GM12878 (cell line): ENCODE measurements at regions not wholly inside any gene's neighbourhood (a gene's known extent, or its start where the extent isn't known, plus 50 kb on each side); places are given as distances from the start of the nearest gene placed in this dataset.

Experiments
- ATAC-seq: fragments of 200-7000 bp; cut with Tn5 transposase; 3 replicates; pipeline ENCODE4 v1.9.1; 2020; ENCODE audit warnings: mild to moderate bottlenecking, moderate library complexity
- BruUV-seq: library from RNA; stranded (reverse); fragments of 400-500 nt; replicated peaks from 2 replicates; lab custom pipeline; 2021; lab: Mats Ljungman, UMichigan
- CTCF ChIA-PET: fragments of 300-600 bp; sonication (Branson Sonifier 250); formaldehyde crosslinking; extraction: SDS; loops from one replicate; lab custom pipeline; 2021; ENCODE audit warnings: inconsistent platforms; lab: Yijun Ruan, JAX
- POLR2A ChIA-PET: fragments of 350-600 bp; formaldehyde crosslinking; extraction: SDS; loops from one replicate; lab custom pipeline; 2021; ENCODE audit warnings: inconsistent platforms; lab: Charles Lee
- RAD21 ChIA-PET: fragments of 300-600 bp; sonication (Branson Sonifier 250); formaldehyde crosslinking; loops from one replicate; lab custom pipeline; 2023; ENCODE audit warnings: antibody characterized with exemption; ENCODE audit not compliant: unreplicated experiment; lab: Charles Lee
- SMC1A ChIA-PET: fragments of 300-600 bp; sonication (Branson Sonifier 250); formaldehyde crosslinking; loops from one replicate; lab custom pipeline; 2023; ENCODE audit not compliant: unreplicated experiment, uncharacterized antibody; lab: Charles Lee
- DNase-seq: peaks from one replicate; pipeline ENCODE4 v3.0.0-alpha.2; 2011; ENCODE audit warnings: low read depth, low spot score
- FAIRE-seq: peaks from 3 replicates; lab custom pipeline; 2011; peaks lifted over from hg19 to GRCh38; lab: Jason Lieb, UNC
- H2AFZ ChIP-seq: 2 replicates; pipeline ENCODE4 v1.6.0; 2011; ENCODE audit warnings: low read depth, low read length, control low read depth; ENCODE audit not compliant: control insufficient read depth
- H3K27ac ChIP-seq: 2 replicates; pipeline ENCODE4 v1.5.1; 2011; ENCODE audit warnings: control low read depth; ENCODE audit not compliant: control insufficient read depth, insufficient read depth
- H3K27me3 ChIP-seq, 2 experiments: replicated peaks in 1 of 2; 2 replicates each; pipeline versions ENCODE4 v1.6.0 to v1.6.1; 2011; ENCODE audit warnings: low read length in 1 of 2; ENCODE audit not compliant: control insufficient read depth in 2 of 2, insufficient read depth in 2 of 2
- H3K36me3 ChIP-seq, 2 experiments: 2 replicates each; pipeline ENCODE4 v1.5.1; 2011; ENCODE audit warnings: low read length in 1 of 2; ENCODE audit not compliant: control insufficient read depth in 2 of 2, insufficient read depth in 2 of 2
- H3K4me1 ChIP-seq: 2 replicates; pipeline ENCODE4 v1.6.1; 2011; ENCODE audit warnings: mild to moderate bottlenecking, low read length, moderate library complexity, mixed read lengths; ENCODE audit not compliant: control insufficient read depth, insufficient read depth
- H3K4me2 ChIP-seq: 2 replicates; pipeline ENCODE4 v1.6.0; 2011; ENCODE audit warnings: control low read depth; ENCODE audit not compliant: control insufficient read depth, insufficient read depth
- H3K4me3 ChIP-seq: fragments of 200-600 bp; sonication (generic); 2 replicates; pipeline ENCODE4 v1.5.1; 2016
- H3K79me2 ChIP-seq: 2 replicates; pipeline ENCODE4 v1.6.0; 2011; ENCODE audit warnings: low read length; ENCODE audit not compliant: control insufficient read depth, insufficient read depth
- H3K9ac ChIP-seq: 2 replicates; pipeline ENCODE4 v1.8.0; 2011; ENCODE audit warnings: low read length, control low read depth, mixed read lengths; ENCODE audit not compliant: control insufficient read depth, insufficient read depth
- H3K9me3 ChIP-seq: replicated peaks from 3 replicates; pipeline ENCODE4 v1.5.1; 2011; ENCODE audit warnings: mild to moderate bottlenecking, low read length; ENCODE audit not compliant: control insufficient read depth, insufficient read depth
- H4K20me1 ChIP-seq: 2 replicates; pipeline ENCODE4 v1.6.0; 2011; ENCODE audit not compliant: control insufficient read depth, insufficient read depth
- BACH1 ChIP-seq: fragments of 450-650 bp; IDR thresholded peaks from 2 replicates; pipeline ENCODE4 v1.6.1; 2017; ENCODE audit warnings: mild to moderate bottlenecking, borderline replicate concordance
- BHLHE40 ChIP-seq, 2 experiments: fragments of 450-650 bp in 1 of 2; IDR thresholded peaks; 2 replicates each; pipeline ENCODE4 v1.6.1; 2011 to 2017; ENCODE audit warnings: low read depth in 2 of 2, borderline replicate concordance in 1 of 2, improper control_type of control experiment in 1 of 2, low read length in 1 of 2, mild to moderate bottlenecking in 1 of 2
- CBX3 ChIP-seq: fragments of 200-600 bp; sonication (generic); IDR thresholded peaks from 2 replicates; pipeline ENCODE4 v1.6.1; 2016; ENCODE audit warnings: low read depth, borderline replicate concordance
- FOS ChIP-seq: IDR thresholded peaks from 3 replicates; pipeline ENCODE4 v1.6.1; 2011; ENCODE audit warnings: borderline replicate concordance; ENCODE audit not compliant: insufficient read length; ENCODE audit errors: extremely low read depth
- MEF2A ChIP-seq: IDR thresholded peaks from 2 replicates; pipeline ENCODE4 v1.6.1; 2011; ENCODE audit warnings: low read depth, mild to moderate bottlenecking, low read length, moderate library complexity; ENCODE audit not compliant: insufficient read depth
- MTA3 ChIP-seq: IDR thresholded peaks from 2 replicates; pipeline ENCODE4 v1.6.1; 2012; ENCODE audit warnings: low read length, inconsistent platforms, borderline replicate concordance
- NBN ChIP-seq: fragments of 450-650 bp; IDR thresholded peaks from 2 replicates; pipeline ENCODE4 v1.6.1; 2016
- NR2F1 ChIP-seq: fragments of 450-650 bp; conservative IDR thresholded peaks from 2 replicates; pipeline ENCODE4 v1.6.1; 2017; ENCODE audit warnings: mild to moderate bottlenecking
- PKNOX1 ChIP-seq: fragments of 450-650 bp; IDR thresholded peaks from 2 replicates; pipeline ENCODE4 v1.6.1; 2016; ENCODE audit warnings: mild to moderate bottlenecking
- PML ChIP-seq: IDR thresholded peaks from 2 replicates; pipeline ENCODE4 v1.6.1; 2012; ENCODE audit warnings: low read length, inconsistent platforms
- RUNX3 ChIP-seq: IDR thresholded peaks from 2 replicates; pipeline ENCODE4 v1.6.1; 2012; ENCODE audit warnings: low read length, inconsistent platforms
- SIN3A ChIP-seq: IDR thresholded peaks from 2 replicates; pipeline ENCODE4 v1.6.1; 2012; ENCODE audit warnings: low read depth, low read length, improper control_type of control experiment
- SPI1 ChIP-seq: IDR thresholded peaks from 2 replicates; pipeline ENCODE4 v1.6.1; 2011; ENCODE audit warnings: low read depth, mild to moderate bottlenecking, low read length, moderate library complexity, borderline replicate concordance; ENCODE audit not compliant: insufficient read depth
- ZBTB33 ChIP-seq: fragments of 450-650 bp; IDR thresholded peaks from 2 replicates; pipeline ENCODE4 v1.6.1; 2017; ENCODE audit warnings: mild to moderate bottlenecking
- ZNF207 ChIP-seq: fragments of 450-650 bp; IDR thresholded peaks from 2 replicates; pipeline ENCODE4 v1.6.1; 2014; ENCODE audit warnings: antibody characterized with exemption, mild to moderate bottlenecking, borderline replicate concordance
- ZNF217 ChIP-seq: fragments of 450-650 bp; IDR thresholded peaks from 2 replicates; pipeline ENCODE4 v1.6.1; 2017; ENCODE audit warnings: antibody characterized with exemption, mild to moderate bottlenecking
- ZNF274 ChIP-seq: IDR thresholded peaks from one replicate; pipeline ENCODE4 v1.8.0; 2011; ENCODE audit not compliant: insufficient read length, insufficient read depth
- WGBS: methylation state at CpG from one replicate; pipeline ENCODE4 v1.1.6; 2016; ENCODE audit warnings: low lambda C conversion rate; ENCODE audit not compliant: insufficient replicate concordance, insufficient coverage; ENCODE audit errors: missing lambda C conversion rate; 5-methylcytosine and 5-hydroxymethylcytosine counted together
- in situ Hi-C: fragments of 300-500 bp; cut with MboI; formaldehyde crosslinking; loops from 9 replicates; pipeline ENCODE4 v1.14.3; 2018; ENCODE audit warnings: mixed read lengths
- intact Hi-C: fragments of 100-400 bp; cut with micrococcal nuclease; formaldehyde crosslinking; loops from one replicate; pipeline ENCODE4 v1.14.2; 2022; ENCODE audit not compliant: unreplicated experiment

GRCh38 chr18:61136711-61137251, 196.4 kb upstream of the CDH20 start:
- Histone ChIP-seq H3K9ac (no peak overlapping the region), H3K27ac (no peak overlapping the region), H4K20me1 (no peaks in the 10 kb centered on the region), H3K79me2 (no peaks in the 10 kb centered on the region), H3K4me1 (no peaks in the 10 kb centered on the region), H3K4me2 (no peak overlapping the region), H3K36me3 (no peaks in the 10 kb centered on the region), H3K9me3 (no peaks in the 10 kb centered on the region), H3K27me3 (no peaks in the 10 kb centered on the region), H3K4me3 (no peak overlapping the region), H2AFZ (no peak overlapping the region)
- in situ Hi-C loops: no loop called here
- 3% methylated on average over 2 of the region's 2 CpGs for WGBS
- BruUV-seq: no TSS peak
- FAIRE-seq: no peak
- POLR2A ChIA-PET: no interaction called here
- intact Hi-C loops: no loop called here
- CTCF ChIA-PET: interaction anchor here (1.3 kb wide), 1 partner anchor 10 kb away, joined by 3 read pairs; no protein-coding TSS in a partner anchor
- RAD21 ChIA-PET: no interaction called here
- no peak for DNase-seq
- SMC1A ChIA-PET: no interaction called here
- no peak for TF ChIP-seq MTA3
- no peak for TF ChIP-seq NR2F1
- no peak for TF ChIP-seq RUNX3
- TF ChIP-seq MEF2A: no peak
- no peak for TF ChIP-seq FOS
- no peak for TF ChIP-seq ZNF274
- no peak for TF ChIP-seq BACH1
- TF ChIP-seq SPI1: no peak
- no peak for ATAC-seq

- 0% methylated on average over 1 of the region's 1 CpG for WGBS
- ChIA-PET POLR2A (no interaction called here), SMC1A (no interaction called here)
- TF ChIP-seq CBX3 (no peak), NBN (no peak), PKNOX1 (no peak), ZBTB33 (no peak), ZNF207 (no peak), PML (no peak), ZNF217 (no peak), BHLHE40 (IDR thresholded peaks at IDR 0.05; ENCODE audit: borderline replicate concordance in 1 of 2, low read depth in 2 of 2, low read length in 1 of 2) (no peak), SIN3A (no peak)
Observed at GRCh38 chr18:61141691-61142090, 191.5 kb upstream of the CDH20 start.

More at GRCh38 chr18:61141691-61142090, 191.5 kb upstream of the CDH20 start:
- ATAC-seq (no peak), FAIRE-seq (no peak), DNase-seq (no peak)
- H3K4me1 ChIP-seq: no peaks in the 10 kb centered on the region
- in situ Hi-C loops: no loop called here
- intact Hi-C loops: no loop called here
- no peaks in the 10 kb centered on the region for H3K36me3 ChIP-seq
- BruUV-seq: no TSS peak
- RAD21 ChIA-PET: no interaction called here
- H3K27me3 ChIP-seq: no peaks in the 10 kb centered on the region
- H3K9ac ChIP-seq: no peak overlapping the region
- no peaks in the 10 kb centered on the region for H4K20me1 ChIP-seq
- no peak overlapping the region for H2AFZ ChIP-seq
- no peak overlapping the region for H3K27ac ChIP-seq
- no peaks in the 10 kb centered on the region for H3K9me3 ChIP-seq
- no peak overlapping the region for H3K4me2 ChIP-seq
- H3K4me3 ChIP-seq: no peak overlapping the region
- CTCF ChIA-PET: no interaction called here
- H3K79me2 ChIP-seq: no peaks in the 10 kb centered on the region
